WTC11 (cell line): ENCODE measurements at regions not wholly inside any gene's neighbourhood (a gene's known extent, or its start where the extent isn't known, plus 50 kb on each side); places are given as distances from the start of the nearest gene placed in this dataset.

Experiments used
- CREM ChIP-seq: sonication (generic); formaldehyde crosslinking; IDR thresholded peaks from 2 replicates; pipeline ENCODE4 v1.8.1; 2022; ENCODE audit warnings: mild to moderate bottlenecking, missing genetic modification reagents, moderate library complexity
- TF ChIP-seq, protein P1 (sequence below): sonication (generic); formaldehyde crosslinking; IDR thresholded peaks from 2 replicates; pipeline ENCODE4 v1.8.1; 2023; ENCODE audit warnings: mild to moderate bottlenecking, missing genetic modification reagents

DNA sequence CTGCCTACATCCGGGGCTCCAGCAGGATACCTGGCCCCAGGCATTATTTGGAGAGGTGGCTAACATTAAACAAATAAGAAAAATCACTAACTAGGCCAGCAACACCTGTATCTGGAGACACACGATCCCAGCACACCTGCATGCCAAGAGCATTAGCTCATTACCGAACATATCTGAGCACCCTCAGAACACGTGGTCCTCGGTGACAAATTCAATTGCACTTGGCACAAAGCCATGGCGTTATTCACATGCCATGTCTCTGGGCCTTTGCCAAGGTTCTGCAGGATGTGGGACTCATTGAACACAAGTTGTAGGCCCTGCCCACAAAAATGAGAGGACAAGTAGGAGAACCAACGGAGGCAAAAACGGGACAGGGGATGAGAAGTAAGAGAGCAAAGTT lies 552.3 kb downstream of the TOX3 start:
- no peak for TF ChIP-seq CREM (CRISPR knock-in tag)
- TF ChIP-seq, protein P1, sequence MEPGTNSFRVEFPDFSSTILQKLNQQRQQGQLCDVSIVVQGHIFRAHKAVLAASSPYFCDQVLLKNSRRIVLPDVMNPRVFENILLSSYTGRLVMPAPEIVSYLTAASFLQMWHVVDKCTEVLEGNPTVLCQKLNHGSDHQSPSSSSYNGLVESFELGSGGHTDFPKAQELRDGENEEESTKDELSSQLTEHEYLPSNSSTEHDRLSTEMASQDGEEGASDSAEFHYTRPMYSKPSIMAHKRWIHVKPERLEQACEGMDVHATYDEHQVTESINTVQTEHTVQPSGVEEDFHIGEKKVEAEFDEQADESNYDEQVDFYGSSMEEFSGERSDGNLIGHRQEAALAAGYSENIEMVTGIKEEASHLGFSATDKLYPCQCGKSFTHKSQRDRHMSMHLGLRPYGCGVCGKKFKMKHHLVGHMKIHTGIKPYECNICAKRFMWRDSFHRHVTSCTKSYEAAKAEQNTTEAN (CRISPR knock-in tag), result no peak
